ENCODE measurements at regions not wholly inside any gene's neighbourhood (a gene's known extent, or its start where the extent isn't known, plus 50 kb on each side); places are given as distances from the start of the nearest gene placed in this dataset.
"Not testable (repeated sequence)": the region's sequence is repeated elsewhere in the genome, so short reads cannot be mapped to it uniquely, and the experiment has no call there.

DNA sequence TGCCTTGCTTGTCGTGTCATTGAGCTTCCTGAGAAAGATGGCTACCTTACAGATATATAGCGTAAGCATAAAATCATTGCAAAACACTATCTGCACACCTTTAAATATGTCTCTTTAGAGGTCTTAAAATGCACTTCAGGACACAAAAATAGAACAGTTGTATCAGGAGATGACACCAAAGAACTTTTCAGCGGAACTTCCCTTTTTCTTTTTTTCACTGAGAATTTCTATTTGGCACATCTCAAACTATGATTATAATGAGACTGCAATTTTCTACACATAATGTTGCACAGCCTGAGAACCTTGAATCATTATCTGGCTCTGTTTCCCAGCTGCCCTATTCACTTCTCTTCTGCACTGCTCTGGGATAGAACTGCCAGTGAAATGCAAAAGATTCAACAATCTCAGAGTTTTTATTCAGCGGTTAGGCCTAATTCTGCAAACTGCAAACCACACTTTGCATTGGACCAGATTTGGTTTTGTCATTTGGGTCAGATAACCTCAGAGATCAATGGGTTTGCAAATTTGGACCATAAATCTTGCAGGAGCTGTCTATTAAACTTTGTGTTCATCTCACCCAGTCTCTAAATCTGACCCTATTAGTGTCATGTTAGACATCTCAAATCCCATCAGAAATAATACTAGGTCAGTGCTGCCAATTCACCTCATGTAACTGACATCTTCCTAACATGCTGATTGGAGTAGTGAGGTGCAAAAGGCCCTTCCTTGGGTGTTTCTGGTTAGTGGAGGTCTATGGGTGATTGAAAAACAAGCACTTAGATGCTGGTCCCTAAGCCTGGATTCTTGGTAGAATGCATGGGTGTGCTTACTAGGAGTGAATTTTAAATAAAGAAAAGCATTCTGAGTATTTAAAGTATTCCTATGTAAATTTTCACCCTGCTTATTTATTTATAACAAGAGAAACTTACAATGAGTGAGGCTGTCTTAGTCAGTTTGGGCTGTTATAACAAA is 382.7 kb downstream of the UTRN start:
- Histone ChIP-seq H3K36me3 (ENCODE audit: insufficient read depth, insufficient read length, low read length) (no peaks in the 10 kb centered on the region), H3K27me3 (ENCODE audit: insufficient read depth, insufficient read length) (no peaks in the 10 kb centered on the region), H3K4me3 (ENCODE audit: insufficient read length, low read depth) (no peak overlapping the region), H3K4me1 (ENCODE audit: insufficient read depth, insufficient read length) (no peaks in the 10 kb centered on the region), H3K9me3 (ENCODE audit: insufficient read depth, low read length) (no peaks in the 10 kb centered on the region), H3K9ac (ENCODE audit: insufficient read length, low read depth) (no peak overlapping the region)
- no peak for TF ChIP-seq SUZ12 (IDR thresholded peaks at IDR 0.05; ENCODE audit: extremely low read depth, insufficient read depth, insufficient read length)
- no peak for TF ChIP-seq ZNF274 (IDR thresholded peaks at IDR 0.05; ENCODE audit: low read depth, low read length)
- no peak for TF ChIP-seq YY1 (IDR thresholded peaks at IDR 0.05; ENCODE audit: insufficient read depth, insufficient read length)
- DNase-seq (ENCODE audit: low read depth, low spot score), result no peak

GRCh38 chr6:144670259-144670658 is 385.1 kb downstream of the UTRN start:
- not testable (repeated sequence) for H3K4me1 ChIP-seq (ENCODE audit: insufficient read depth, insufficient read length); H3K9me3 ChIP-seq (ENCODE audit: insufficient read depth, low read length); H3K27me3 ChIP-seq (ENCODE audit: insufficient read depth, insufficient read length); DNase-seq (ENCODE audit: low read depth, low spot score); H3K9ac ChIP-seq (ENCODE audit: insufficient read length, low read depth); H3K4me3 ChIP-seq (ENCODE audit: insufficient read length, low read depth); H3K36me3 ChIP-seq (ENCODE audit: insufficient read depth, insufficient read length, low read length)

GRCh38 chr6:144673807-144674206 is 388.7 kb downstream of the UTRN start:
- Histone ChIP-seq H3K27me3 (ENCODE audit: insufficient read depth, insufficient read length) (no peaks in the 10 kb centered on the region), H3K9ac (ENCODE audit: insufficient read length, low read depth) (no peak overlapping the region), H3K4me1 (ENCODE audit: insufficient read depth, insufficient read length) (no peaks in the 10 kb centered on the region), H3K9me3 (ENCODE audit: insufficient read depth, low read length) (no peaks in the 10 kb centered on the region), H3K36me3 (ENCODE audit: insufficient read depth, insufficient read length, low read length) (no peaks in the 10 kb centered on the region), H3K4me3 (ENCODE audit: insufficient read length, low read depth) (no peak overlapping the region)
- no peak for DNase-seq (ENCODE audit: low read depth, low spot score)
- no peak for TF ChIP-seq SUZ12 (IDR thresholded peaks at IDR 0.05; ENCODE audit: extremely low read depth, insufficient read depth, insufficient read length)
- TF ChIP-seq YY1 (IDR thresholded peaks at IDR 0.05; ENCODE audit: insufficient read depth, insufficient read length), result no peak
- no peak for TF ChIP-seq ZNF274 (IDR thresholded peaks at IDR 0.05; ENCODE audit: low read depth, low read length)

- H3K9me3 ChIP-seq (ENCODE audit: insufficient read depth, low read length), result no peaks in the 10 kb centered on the region
- no peaks in the 10 kb centered on the region for H3K36me3 ChIP-seq (ENCODE audit: insufficient read depth, insufficient read length, low read length)
- no peak overlapping the region for H3K9ac ChIP-seq (ENCODE audit: insufficient read length, low read depth)
- no peak overlapping the region for H3K4me3 ChIP-seq (ENCODE audit: insufficient read length, low read depth)
- no peaks in the 10 kb centered on the region for H3K4me1 ChIP-seq (ENCODE audit: insufficient read depth, insufficient read length)
- no peak for DNase-seq (ENCODE audit: low read depth, low spot score)
- H3K27me3 ChIP-seq (ENCODE audit: insufficient read depth, insufficient read length), result no peaks in the 10 kb centered on the region
- TF ChIP-seq ZNF274 (IDR thresholded peaks at IDR 0.05; ENCODE audit: low read depth, low read length) (no peak), YY1 (IDR thresholded peaks at IDR 0.05; ENCODE audit: insufficient read depth, insufficient read length) (no peak), SUZ12 (IDR thresholded peaks at IDR 0.05; ENCODE audit: extremely low read depth, insufficient read depth, insufficient read length) (no peak)
Measured at GRCh38 chr6:144675231-144675861, 390.2 kb downstream of the UTRN start.

GRCh38 chr6:144676310-144676709 is 391.2 kb downstream of the UTRN start:
- not testable (repeated sequence) for H3K27me3 ChIP-seq (ENCODE audit: insufficient read depth, insufficient read length); H3K4me1 ChIP-seq (ENCODE audit: insufficient read depth, insufficient read length); H3K9me3 ChIP-seq (ENCODE audit: insufficient read depth, low read length); H3K4me3 ChIP-seq (ENCODE audit: insufficient read length, low read depth); DNase-seq (ENCODE audit: low read depth, low spot score); H3K9ac ChIP-seq (ENCODE audit: insufficient read length, low read depth); H3K36me3 ChIP-seq (ENCODE audit: insufficient read depth, insufficient read length, low read length)

DNA sequence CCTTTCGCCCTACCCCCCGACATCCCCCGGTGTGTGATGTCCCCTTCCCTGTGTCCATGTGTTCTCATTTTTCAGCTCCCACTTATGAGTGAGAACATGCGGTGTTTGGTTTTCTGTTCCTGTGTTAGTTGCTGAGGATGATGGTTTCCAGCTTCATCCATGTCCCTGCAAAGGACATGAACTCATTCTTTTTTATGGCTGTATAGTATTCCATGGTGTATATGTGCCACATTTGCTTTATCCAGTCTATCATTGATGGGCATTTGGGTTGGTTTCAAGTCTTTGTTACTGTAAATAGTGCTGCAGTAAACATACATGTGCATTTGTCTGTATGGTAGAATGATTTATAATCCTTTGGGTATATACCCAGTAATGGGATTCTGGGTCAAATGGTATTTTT is 392.1 kb downstream of the UTRN start:
- H3K4me1 ChIP-seq (ENCODE audit: insufficient read depth, insufficient read length); H3K9ac ChIP-seq (ENCODE audit: insufficient read length, low read depth); H3K9me3 ChIP-seq (ENCODE audit: insufficient read depth, low read length); H3K4me3 ChIP-seq (ENCODE audit: insufficient read length, low read depth); H3K36me3 ChIP-seq (ENCODE audit: insufficient read depth, insufficient read length, low read length); DNase-seq (ENCODE audit: low read depth, low spot score); H3K27me3 ChIP-seq (ENCODE audit: insufficient read depth, insufficient read length): not testable (repeated sequence)

DNA sequence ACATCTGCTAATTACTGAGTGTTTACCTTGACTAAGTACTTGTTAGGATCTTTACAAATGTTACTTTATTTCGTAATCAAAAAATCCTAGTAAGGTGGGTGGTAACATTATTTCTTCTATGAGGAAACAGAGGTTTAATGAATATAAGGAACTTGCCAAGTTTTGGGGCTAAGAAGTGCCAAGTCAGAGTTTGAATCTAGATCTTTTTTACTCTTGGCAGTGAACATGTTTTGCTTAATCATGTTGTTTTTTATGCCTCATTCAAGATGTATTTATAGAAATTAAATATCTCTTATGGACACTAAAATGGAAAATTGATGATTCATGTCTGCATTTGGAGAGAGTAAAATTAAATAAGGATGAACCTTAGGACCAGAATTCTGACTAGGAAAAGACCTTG is 393.7 kb downstream of the UTRN start:
- no peak overlapping the region for H3K4me3 ChIP-seq (ENCODE audit: insufficient read length, low read depth)
- no peak for DNase-seq (ENCODE audit: low read depth, low spot score)
- no peaks in the 10 kb centered on the region for H3K4me1 ChIP-seq (ENCODE audit: insufficient read depth, insufficient read length)
- no peaks in the 10 kb centered on the region for H3K9me3 ChIP-seq (ENCODE audit: insufficient read depth, low read length)
- TF ChIP-seq YY1 (IDR thresholded peaks at IDR 0.05; ENCODE audit: insufficient read depth, insufficient read length) (no peak), SUZ12 (IDR thresholded peaks at IDR 0.05; ENCODE audit: extremely low read depth, insufficient read depth, insufficient read length) (no peak), ZNF274 (IDR thresholded peaks at IDR 0.05; ENCODE audit: low read depth, low read length) (no peak)
- H3K27me3 ChIP-seq (ENCODE audit: insufficient read depth, insufficient read length), result no peaks in the 10 kb centered on the region
- H3K36me3 ChIP-seq (ENCODE audit: insufficient read depth, insufficient read length, low read length), result no peaks in the 10 kb centered on the region
- no peak overlapping the region for H3K9ac ChIP-seq (ENCODE audit: insufficient read length, low read depth)

All from NT2/D1 (cell line).